SU-DHL-6 (cell line): ENCODE measurements at regions not wholly inside any gene's neighbourhood (a gene's known extent, or its start where the extent isn't known, plus 50 kb on each side); places are given as distances from the start of the nearest gene placed in this dataset.
A peak's percentile ranks its signal among the peaks of the same experiment; 100 is the strongest.

ENCODE experiments used
- H2AFZ ChIP-seq: fragments of 200-600 bp; sonication (generic); 2 replicates; pipeline ENCODE4 v1.6.1; 2014; ENCODE audit warnings: low read depth, mild to moderate bottlenecking, moderate library complexity, mixed read lengths, antibody characterized with exemption, low read length; ENCODE audit not compliant: severe bottlenecking
- H3F3A ChIP-seq: fragments of 200-600 bp; shearing (Covaris generic); 2 replicates; pipeline ENCODE4 v1.6.0; 2016; ENCODE audit warnings: antibody characterized with exemption, mild to moderate bottlenecking; ENCODE audit not compliant: insufficient read depth
- H3K27ac ChIP-seq: fragments of 200-600 bp; sonication (generic); 2 replicates; pipeline ENCODE4 v1.5.1; 2016; ENCODE audit warnings: low read depth, mild to moderate bottlenecking, low read length, moderate library complexity, mixed read lengths
- H3K27me3 ChIP-seq: fragments of 200-600 bp; sonication (generic), shearing (Covaris generic); 2 replicates; pipeline ENCODE4 v1.6.0; 2014; ENCODE audit warnings: mild to moderate bottlenecking, low read length
- H3K36me3 ChIP-seq: fragments of 200-600 bp; sonication (generic); 2 replicates; pipeline ENCODE4 v1.6.1; 2014; ENCODE audit warnings: mild to moderate bottlenecking, low read length, mixed read lengths
- H3K4me2 ChIP-seq: fragments of 300-600, 200-600 bp; shearing (Covaris generic), sonication (generic); 2 replicates; pipeline ENCODE4 v1.6.0; 2014; ENCODE audit warnings: low read length, low read depth, mild to moderate bottlenecking; ENCODE audit not compliant: poor library complexity, severe bottlenecking
- H3K4me3 ChIP-seq: fragments of 200-600 bp; sonication (generic); 2 replicates; pipeline ENCODE4 v1.5.1; 2014; ENCODE audit warnings: antibody characterized with exemption, low read length, mild to moderate bottlenecking, mixed read lengths; ENCODE audit not compliant: insufficient read depth, poor library complexity, severe bottlenecking
- H3K79me2 ChIP-seq: fragments of 200-600 bp; sonication (generic); 2 replicates; pipeline ENCODE4 v1.6.1; 2014; ENCODE audit warnings: mild to moderate bottlenecking, low read length, moderate library complexity; ENCODE audit not compliant: insufficient read depth
- H3K9ac ChIP-seq: fragments of 200-600 bp; sonication (generic); 2 replicates; pipeline ENCODE4 v1.7.0; 2014; ENCODE audit warnings: mild to moderate bottlenecking, low read length
- H3K9me2 ChIP-seq: fragments of 200-600 bp; sonication (generic); replicated peaks from 2 replicates; pipeline ENCODE4 v1.6.1; 2014; ENCODE audit warnings: low read length; ENCODE audit not compliant: insufficient read depth
- H3K9me3 ChIP-seq: fragments of 200-600 bp; sonication (generic); 2 replicates; pipeline ENCODE4 v1.6.1; 2014; ENCODE audit warnings: low read length, mixed read lengths; ENCODE audit not compliant: insufficient read depth
- H4K20me1 ChIP-seq: fragments of 200-600 bp; sonication (generic); 2 replicates; pipeline ENCODE4 v1.6.1; 2014; ENCODE audit warnings: low read depth, mild to moderate bottlenecking, antibody characterized with exemption, low read length, moderate library complexity, mixed read lengths
- EZH2phosphoT487 ChIP-seq: fragments of 200-600 bp; sonication (generic), shearing (Covaris generic); conservative IDR thresholded peaks from 2 replicates; pipeline ENCODE4 v1.6.1; 2018; ENCODE audit warnings: mild to moderate bottlenecking, antibody characterized with exemption, low read length, moderate library complexity, mixed read lengths
- TF ChIP-seq, protein P1 (sequence below): fragments of 200-600 bp; sonication (generic); IDR thresholded peaks from one replicate; pipeline ENCODE4 v1.5.1; 2017; ENCODE audit warnings: antibody characterized with exemption, mild to moderate bottlenecking, low read length, moderate library complexity; ENCODE audit not compliant: insufficient read depth, poor library complexity, severe bottlenecking

DNA sequence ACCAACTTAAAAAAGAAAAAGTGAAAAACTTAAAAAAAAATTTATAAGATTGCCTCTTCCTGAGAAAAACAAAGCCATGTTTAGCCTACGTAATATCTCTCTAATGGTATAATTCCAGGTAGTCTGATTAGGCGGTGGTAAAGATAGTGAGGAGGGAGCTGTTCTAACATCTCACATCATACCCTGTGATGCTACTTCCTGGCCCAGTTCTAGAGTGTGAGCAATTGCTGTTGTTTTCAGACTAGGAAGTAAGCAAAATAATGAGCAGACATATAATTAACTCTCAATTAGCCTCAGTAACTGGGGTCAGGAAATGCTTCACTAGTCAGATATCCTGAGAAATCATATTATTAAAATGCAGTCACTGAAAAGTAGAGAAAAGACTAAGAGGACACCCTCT, 113.9 kb downstream of the PHLDA1 start:
- Histone ChIP-seq H3K27me3 (no peaks in the 10 kb centered on the region), H3K27ac (no peak overlapping the region), H2AFZ (no peak overlapping the region), H4K20me1 (no peaks in the 10 kb centered on the region), H3K4me3 (no peak overlapping the region), H3K36me3 (no peaks in the 10 kb centered on the region), H3K9me3 (no peaks in the 10 kb centered on the region), H3F3A (no peaks in the 10 kb centered on the region), H3K79me2 (no peaks in the 10 kb centered on the region), H3K9ac (no peak overlapping the region), H3K9me2 (no peaks in the 10 kb centered on the region), H3K4me2 (peak overlapping the region; percentile 36)
- no peak for TF ChIP-seq EZH2phosphoT487
- TF ChIP-seq, protein P1, sequence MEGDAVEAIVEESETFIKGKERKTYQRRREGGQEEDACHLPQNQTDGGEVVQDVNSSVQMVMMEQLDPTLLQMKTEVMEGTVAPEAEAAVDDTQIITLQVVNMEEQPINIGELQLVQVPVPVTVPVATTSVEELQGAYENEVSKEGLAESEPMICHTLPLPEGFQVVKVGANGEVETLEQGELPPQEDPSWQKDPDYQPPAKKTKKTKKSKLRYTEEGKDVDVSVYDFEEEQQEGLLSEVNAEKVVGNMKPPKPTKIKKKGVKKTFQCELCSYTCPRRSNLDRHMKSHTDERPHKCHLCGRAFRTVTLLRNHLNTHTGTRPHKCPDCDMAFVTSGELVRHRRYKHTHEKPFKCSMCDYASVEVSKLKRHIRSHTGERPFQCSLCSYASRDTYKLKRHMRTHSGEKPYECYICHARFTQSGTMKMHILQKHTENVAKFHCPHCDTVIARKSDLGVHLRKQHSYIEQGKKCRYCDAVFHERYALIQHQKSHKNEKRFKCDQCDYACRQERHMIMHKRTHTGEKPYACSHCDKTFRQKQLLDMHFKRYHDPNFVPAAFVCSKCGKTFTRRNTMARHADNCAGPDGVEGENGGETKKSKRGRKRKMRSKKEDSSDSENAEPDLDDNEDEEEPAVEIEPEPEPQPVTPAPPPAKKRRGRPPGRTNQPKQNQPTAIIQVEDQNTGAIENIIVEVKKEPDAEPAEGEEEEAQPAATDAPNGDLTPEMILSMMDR, result no peak

DNA sequence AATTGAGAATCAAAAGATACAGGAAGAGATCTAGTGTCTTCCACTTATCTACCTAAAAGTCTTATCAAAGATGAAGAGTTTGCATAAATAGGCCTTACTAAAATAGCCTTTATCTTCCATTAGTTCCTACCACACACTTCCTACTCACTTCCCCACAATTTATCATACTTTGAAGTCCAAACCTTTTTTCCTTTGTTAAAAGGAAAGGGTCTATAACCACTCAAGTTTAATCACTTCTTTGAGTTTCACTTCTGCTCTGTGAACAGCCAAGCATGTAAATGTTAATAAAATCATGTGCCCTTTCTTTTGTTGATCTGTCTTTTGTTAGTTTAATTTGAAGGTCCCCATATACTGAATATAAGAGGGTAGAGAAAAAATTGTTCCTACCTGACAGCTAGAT, 114.5 kb downstream of the PHLDA1 start:
- H3K27me3 ChIP-seq, result no peaks in the 10 kb centered on the region
- H3K9me2 ChIP-seq, result no peaks in the 10 kb centered on the region
- no peaks in the 10 kb centered on the region for H3K79me2 ChIP-seq
- H4K20me1 ChIP-seq, result no peaks in the 10 kb centered on the region
- no peak overlapping the region for H3K9ac ChIP-seq
- H3K27ac ChIP-seq, result no peak overlapping the region
- no peak overlapping the region for H3K4me3 ChIP-seq
- H3K9me3 ChIP-seq, result no peaks in the 10 kb centered on the region
- peak overlapping the region; percentile 36 for H3K4me2 ChIP-seq
- H3F3A ChIP-seq, result no peaks in the 10 kb centered on the region
- H3K36me3 ChIP-seq, result no peaks in the 10 kb centered on the region
- no peak overlapping the region for H2AFZ ChIP-seq
- TF ChIP-seq EZH2phosphoT487, result no peak
- TF ChIP-seq, protein P1, result no peak

DNA sequence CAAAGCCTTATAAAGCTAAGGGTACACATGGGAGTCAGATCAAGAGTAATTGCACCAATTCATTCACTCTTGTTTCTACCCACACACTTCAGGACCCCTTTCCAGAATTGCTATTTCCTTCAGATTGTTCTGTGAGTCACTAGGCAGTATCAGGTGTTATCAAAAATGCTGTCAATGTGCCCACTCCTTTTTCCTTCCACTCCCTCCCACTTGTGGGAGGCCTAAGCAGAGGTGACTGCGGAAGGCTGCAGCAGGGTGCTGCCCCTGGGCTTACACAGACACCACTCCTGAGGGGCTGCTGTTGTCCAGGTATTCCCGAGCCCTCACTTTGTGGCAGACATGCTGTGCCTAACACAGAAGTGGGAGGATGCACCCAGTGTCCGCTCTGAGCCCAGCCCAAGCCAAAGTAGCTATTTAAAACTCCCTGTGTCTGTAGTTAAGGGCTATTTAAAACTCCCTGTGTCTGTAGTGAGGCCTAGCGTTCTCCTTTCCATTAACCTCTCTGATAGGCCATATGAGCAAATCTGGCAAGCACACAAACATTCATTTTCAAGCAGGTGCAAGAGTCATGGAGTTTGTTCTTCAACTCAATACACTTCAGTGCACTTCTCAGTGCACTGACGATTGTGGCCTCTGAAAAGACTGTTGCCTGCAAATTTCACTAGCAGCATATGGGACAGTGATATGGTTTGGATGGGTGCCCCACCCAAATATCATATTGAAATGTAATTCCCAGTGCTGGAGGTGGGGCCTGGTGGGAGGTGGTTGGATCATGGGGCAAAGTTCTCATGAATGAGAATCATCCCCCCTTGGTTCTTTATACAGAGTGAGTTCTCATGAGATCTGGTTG, 117.8 kb downstream of the PHLDA1 start:
- Histone ChIP-seq H3K9me2 (no peaks in the 10 kb centered on the region), H3K4me3 (no peak overlapping the region), H3K27me3 (no peaks in the 10 kb centered on the region), H2AFZ (no peak overlapping the region), H3K27ac (no peak overlapping the region), H4K20me1 (no peaks in the 10 kb centered on the region), H3K79me2 (no peaks in the 10 kb centered on the region), H3K36me3 (no peaks in the 10 kb centered on the region), H3F3A (no peaks in the 10 kb centered on the region), H3K4me2 (no peak overlapping the region), H3K9me3 (no peaks in the 10 kb centered on the region), H3K9ac (no peak overlapping the region)
- TF ChIP-seq, protein P1, result no peak
- no peak for TF ChIP-seq EZH2phosphoT487
